H9 (cell line): ENCODE measurements at regions not wholly inside any gene's neighbourhood (a gene's known extent, or its start where the extent isn't known, plus 50 kb on each side); places are given as distances from the start of the nearest gene placed in this dataset.

Source experiments
- DNase-seq: peaks from one replicate; pipeline ENCODE4 v3.0.0-alpha.2; 2017
- H2AFZ ChIP-seq: one replicate; pipeline ENCODE4 v1.6.1; 2013; ENCODE audit warnings: mild to moderate bottlenecking, low read length, control low read depth, moderate library complexity
- H2AK5ac ChIP-seq: 2 replicates; pipeline ENCODE4 v1.6.1; 2013; ENCODE audit warnings: low read length, control low read depth, mixed read lengths; ENCODE audit not compliant: insufficient read length
- H2BK120ac ChIP-seq: one replicate; pipeline ENCODE4 v1.6.1; 2013; ENCODE audit warnings: low read depth, mild to moderate bottlenecking, low read length, control low read depth, inconsistent platforms; ENCODE audit not compliant: poor library complexity, severe bottlenecking
- H2BK12ac ChIP-seq: 2 replicates; pipeline ENCODE4 v1.6.1; 2013; ENCODE audit warnings: low read length, control low read depth, mixed read lengths, low read depth; ENCODE audit not compliant: insufficient read length
- H2BK15ac ChIP-seq: 2 replicates; pipeline ENCODE4 v1.6.1; 2013; ENCODE audit warnings: low read depth, low read length, control low read depth
- H2BK20ac ChIP-seq: one replicate; pipeline ENCODE4 v1.6.1; 2013; ENCODE audit warnings: low read depth, mild to moderate bottlenecking, low read length, control low read depth, inconsistent platforms; ENCODE audit not compliant: poor library complexity, severe bottlenecking
- H2BK5ac ChIP-seq: 2 replicates; pipeline ENCODE4 v1.6.1; 2013; ENCODE audit warnings: low read length, control low read depth, mixed read lengths; ENCODE audit not compliant: insufficient read length
- H3K14ac ChIP-seq: 2 replicates; pipeline ENCODE4 v1.6.1; 2013; ENCODE audit warnings: low read length, control low read depth; ENCODE audit not compliant: insufficient read depth
- H3K18ac ChIP-seq: 2 replicates; pipeline ENCODE4 v1.6.1; 2013; ENCODE audit warnings: low read depth, mild to moderate bottlenecking, mixed read lengths, low read length, control low read depth; ENCODE audit not compliant: insufficient read length
- H3K23ac ChIP-seq: 2 replicates; pipeline ENCODE4 v1.6.1; 2013; ENCODE audit warnings: low read length, control low read depth, mixed read lengths, low read depth; ENCODE audit not compliant: insufficient read length
- H3K23me2 ChIP-seq: 2 replicates; pipeline ENCODE4 v1.6.1; 2013; ENCODE audit warnings: low read depth, mild to moderate bottlenecking, mixed read lengths, low read length, control low read depth; ENCODE audit not compliant: insufficient read length, poor library complexity, severe bottlenecking
- H3K27ac ChIP-seq: 2 replicates; pipeline ENCODE4 v1.5.1; 2013; ENCODE audit warnings: low read length, control low read depth, mixed read lengths, low read depth; ENCODE audit not compliant: insufficient read length
- H3K27me3 ChIP-seq: 2 replicates; pipeline ENCODE4 v1.6.1; 2013; ENCODE audit warnings: low read length, control low read depth, inconsistent platforms; ENCODE audit not compliant: insufficient read depth
- H3K4ac ChIP-seq: 2 replicates; pipeline ENCODE4 v1.6.1; 2013; ENCODE audit warnings: low read depth, mild to moderate bottlenecking, control low read depth, inconsistent platforms, low read length, moderate library complexity
- H3K4me1 ChIP-seq: 2 replicates; pipeline ENCODE4 v1.6.1; 2013; ENCODE audit warnings: low read length, control low read depth, inconsistent platforms; ENCODE audit not compliant: insufficient read depth
- H3K4me2 ChIP-seq: 2 replicates; pipeline ENCODE4 v1.6.1; 2013; ENCODE audit warnings: low read length, control low read depth, mixed read lengths; ENCODE audit not compliant: insufficient read length, insufficient read depth
- H3K56ac ChIP-seq: 2 replicates; pipeline ENCODE4 v1.6.1; 2013; ENCODE audit warnings: low read depth, mild to moderate bottlenecking, mixed read lengths, low read length, control low read depth; ENCODE audit not compliant: insufficient read length
- H3K79me1 ChIP-seq: 2 replicates; pipeline ENCODE4 v1.6.1; 2013; ENCODE audit warnings: low read depth, mild to moderate bottlenecking, moderate library complexity, low read length, control low read depth, inconsistent platforms; ENCODE audit not compliant: insufficient read depth, poor library complexity, severe bottlenecking
- H3K79me2 ChIP-seq: 2 replicates; pipeline ENCODE4 v1.6.1; 2013; ENCODE audit warnings: low read length, control low read depth, inconsistent platforms; ENCODE audit not compliant: insufficient read depth
- H3K9ac ChIP-seq: 2 replicates; pipeline ENCODE4 v1.6.1; 2013; ENCODE audit warnings: low read length, control low read depth, mixed read lengths; ENCODE audit not compliant: insufficient read length; ENCODE audit errors: extremely low read depth
- H3K9me3 ChIP-seq: one replicate; pipeline ENCODE4 v1.6.1; 2013; ENCODE audit warnings: low read depth, low read length, inconsistent platforms; ENCODE audit not compliant: control insufficient read depth
- H3T11ph ChIP-seq: one replicate; pipeline ENCODE4 v1.6.1; 2013; ENCODE audit warnings: mild to moderate bottlenecking, low read length, control low read depth, inconsistent platforms
- H4K20me1 ChIP-seq: one replicate; pipeline ENCODE4 v1.6.1; 2013; ENCODE audit not compliant: control insufficient read depth, insufficient read length, insufficient read depth
- H4K5ac ChIP-seq: 2 replicates; pipeline ENCODE4 v1.6.1; 2013; ENCODE audit warnings: low read depth, mild to moderate bottlenecking, mixed read lengths, low read length, control low read depth; ENCODE audit not compliant: insufficient read length
- H4K8ac ChIP-seq: replicated peaks from 2 replicates; pipeline ENCODE4 v1.6.1; 2013; ENCODE audit warnings: low read length, control low read depth, mixed read lengths, low read depth; ENCODE audit not compliant: insufficient read length
- H4K91ac ChIP-seq: 2 replicates; pipeline ENCODE4 v1.6.1; 2013; ENCODE audit warnings: low read depth, mild to moderate bottlenecking, moderate library complexity, mixed read lengths, low read length, control low read depth; ENCODE audit not compliant: insufficient read length
- H3K27ac Mint-ChIP-seq, 3 experiments: 2 replicates in 2 of 3; 3 replicates in 1 of 3; pipeline ENCODE4 v1.8.0; 2020 to 2021; ENCODE audit warnings: mixed read lengths in 3 of 3, mild to moderate bottlenecking in 1 of 3, moderate library complexity in 1 of 3
- H3K27me3 Mint-ChIP-seq: 2 replicates; pipeline ENCODE4 v1.8.0; 2021; ENCODE audit warnings: low read depth, mild to moderate bottlenecking, moderate library complexity, mixed read lengths
- H3K36me3 Mint-ChIP-seq, 3 experiments: 2 replicates in 2 of 3; 3 replicates in 1 of 3; pipeline ENCODE4 v1.8.0; 2020 to 2021; ENCODE audit warnings: low read depth in 3 of 3, mixed read lengths in 3 of 3; ENCODE audit not compliant: insufficient read depth in 1 of 3
- H3K4me1 Mint-ChIP-seq, 2 experiments: 2 replicates each; pipeline ENCODE4 v1.8.0; 2020; ENCODE audit warnings: mixed read lengths in 2 of 2
- H3K4me3 Mint-ChIP-seq, 2 experiments: 2 replicates in 1 of 2; 3 replicates in 1 of 2; pipeline ENCODE4 v1.8.0; 2020 to 2021; ENCODE audit warnings: mild to moderate bottlenecking in 2 of 2, mixed read lengths in 2 of 2, moderate library complexity in 1 of 2
- H3K9me3 Mint-ChIP-seq, 2 experiments: 2 replicates in 1 of 2; 3 replicates in 1 of 2; pipeline ENCODE4 v1.8.0; 2020; ENCODE audit warnings: mild to moderate bottlenecking in 2 of 2, mixed read lengths in 2 of 2, moderate library complexity in 1 of 2
- CTCF ChIP-seq: fragments of 200-600 bp; sonication (generic); conservative IDR thresholded peaks from 3 replicates; pipeline ENCODE4 v1.8.0; 2021; ENCODE audit warnings: antibody characterized with exemption, mild to moderate bottlenecking
- WGBS: extraction: QIAGEN DNeasy Blood & Tissue Kit; methylation state at CpG from one replicate; pipeline ENCODE4 v1.1.7; 2013; ENCODE audit warnings: missing lambda C conversion rate, low lambda C conversion rate, mixed read lengths; ENCODE audit not compliant: insufficient read length; ENCODE audit errors: extremely low coverage; 5-methylcytosine and 5-hydroxymethylcytosine counted together

- no peak overlapping the region for H3K9ac ChIP-seq
- no peaks in the 10 kb centered on the region for H3K4me1 ChIP-seq
- no peak overlapping the region for H3K18ac ChIP-seq
- TF ChIP-seq CTCF, result no peak
- no peaks in the 10 kb centered on the region for H3K9me3 Mint-ChIP-seq
- H2BK12ac ChIP-seq, result no peak overlapping the region
- no peaks in the 10 kb centered on the region for H3K27me3 ChIP-seq
- no peak overlapping the region for H2BK5ac ChIP-seq
- H3K4me1 Mint-ChIP-seq, result no peaks in the 10 kb centered on the region
- H3K36me3 Mint-ChIP-seq, result no peaks in the 10 kb centered on the region
- H3K27me3 Mint-ChIP-seq, result peaks cover 2% of the 10 kb centered on the region; the same call in 1 of the 2 replicates
- no peak overlapping the region for H4K8ac ChIP-seq
- no peaks in the 10 kb centered on the region for H4K20me1 ChIP-seq
- no CpG with 5 or more reads among the region's 3 CpGs for WGBS
- H2BK20ac ChIP-seq, result no peak overlapping the region
- no peak overlapping the region for H2AK5ac ChIP-seq
- no peak overlapping the region for H3T11ph ChIP-seq
- H3K27ac Mint-ChIP-seq, result no peak overlapping the region
- no peak overlapping the region for H4K91ac ChIP-seq
- H3K23ac ChIP-seq, result no peak overlapping the region
- H3K4me3 Mint-ChIP-seq, result no peak overlapping the region
- H3K4ac ChIP-seq, result no peak overlapping the region
- no peak overlapping the region for H2AFZ ChIP-seq
- peaks cover 2% of the 10 kb centered on the region; the same call in 1 of the 2 replicates for H3K79me2 ChIP-seq
- H4K5ac ChIP-seq, result no peak overlapping the region
- H2BK15ac ChIP-seq, result no peak overlapping the region
- H3K23me2 ChIP-seq, result no peaks in the 10 kb centered on the region
- no peak for DNase-seq
- no peak overlapping the region for H3K27ac ChIP-seq
- H3K9me3 ChIP-seq, result no peaks in the 10 kb centered on the region
- H3K4me2 ChIP-seq, result no peak overlapping the region
- no peak overlapping the region for H3K56ac ChIP-seq
- no peak overlapping the region for H2BK120ac ChIP-seq
- no peak overlapping the region for H3K14ac ChIP-seq
- no peaks in the 10 kb centered on the region for H3K79me1 ChIP-seq
Observed at GRCh38 chr13:106432636-106433035, 102.8 kb downstream of the EFNB2 start.
